ENCODE measurements at regions not wholly inside any gene's neighbourhood (a gene's known extent, or its start where the extent isn't known, plus 50 kb on each side); places are given as distances from the start of the nearest gene placed in this dataset.
"Not testable (repeated sequence)": the region's sequence is repeated elsewhere in the genome, so short reads cannot be mapped to it uniquely, and the experiment has no call there.

GRCh38 chr5:25224316-25224982 is 579.7 kb upstream of the CDH10 start:
- no peak for DNase-seq (ENCODE audit: insufficient read length, low spot score)
- no peak for TF ChIP-seq POLR2A (IDR thresholded peaks at IDR 0.05; ENCODE audit: low read depth, low read length)
- no peak for FAIRE-seq

DNA sequence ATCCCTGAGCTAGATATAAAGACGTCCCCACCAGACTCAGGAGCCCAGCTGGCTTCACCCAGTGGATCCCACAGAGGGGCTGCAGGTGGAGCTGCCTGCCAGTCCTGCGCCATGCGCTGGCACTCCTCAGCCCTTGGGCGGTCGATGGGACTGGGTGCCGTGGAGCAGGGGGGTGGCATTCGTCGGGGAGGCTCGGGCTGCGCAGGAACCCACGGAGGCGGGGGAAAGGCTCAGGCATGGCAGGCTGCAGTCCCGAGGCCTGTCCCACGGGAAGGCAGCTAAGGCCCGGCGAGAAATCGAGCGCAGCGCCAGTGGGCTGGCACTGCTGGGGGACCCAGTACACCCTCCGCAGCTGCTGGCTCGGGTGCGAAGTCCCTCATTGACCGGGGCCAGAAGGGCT is 555.1 kb upstream of the CDH10 start:
- not testable (repeated sequence) for FAIRE-seq; DNase-seq (ENCODE audit: insufficient read length, low spot score)

- DNase-seq (ENCODE audit: insufficient read length, low spot score) (no peak), FAIRE-seq (no peak)
- no peak for TF ChIP-seq POLR2A (IDR thresholded peaks at IDR 0.05; ENCODE audit: low read depth, low read length)
Observed at GRCh38 chr5:25190521-25191000, 545.8 kb upstream of the CDH10 start.

- no peak for FAIRE-seq
- DNase-seq (ENCODE audit: insufficient read length, low spot score) = no peak
- no peak for TF ChIP-seq POLR2A (IDR thresholded peaks at IDR 0.05; ENCODE audit: low read depth, low read length)
Observed at GRCh38 chr5:25181249-25181648, 536.5 kb upstream of the CDH10 start.

DNA sequence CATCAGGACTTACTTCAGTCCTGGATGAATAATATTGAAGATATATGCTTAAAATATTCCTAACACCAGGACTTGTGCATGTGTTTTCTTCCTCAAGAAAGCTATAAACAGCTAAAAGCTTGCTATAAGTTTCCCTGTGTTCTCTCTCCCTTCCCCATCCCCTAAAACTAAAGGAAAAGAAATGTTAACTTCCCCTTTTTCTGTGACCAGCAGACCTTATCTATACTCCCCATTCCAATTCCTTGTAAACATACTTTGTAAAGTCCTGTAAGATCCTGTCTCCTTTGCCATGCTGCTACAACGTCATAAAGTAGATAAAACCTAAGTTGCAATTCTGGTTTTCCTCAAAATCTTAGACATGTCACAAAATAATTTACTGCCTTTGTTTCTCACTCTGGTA is 517.8 kb upstream of the CDH10 start:
- FAIRE-seq; DNase-seq (ENCODE audit: insufficient read length, low spot score): not testable (repeated sequence)

GRCh38 chr5:25160891-25161290 is 516.1 kb upstream of the CDH10 start:
- no peak for TF ChIP-seq POLR2A (IDR thresholded peaks at IDR 0.05; ENCODE audit: low read depth, low read length)
- FAIRE-seq (peak; percentile 23), DNase-seq (ENCODE audit: insufficient read length, low spot score) (no peak)

DNA sequence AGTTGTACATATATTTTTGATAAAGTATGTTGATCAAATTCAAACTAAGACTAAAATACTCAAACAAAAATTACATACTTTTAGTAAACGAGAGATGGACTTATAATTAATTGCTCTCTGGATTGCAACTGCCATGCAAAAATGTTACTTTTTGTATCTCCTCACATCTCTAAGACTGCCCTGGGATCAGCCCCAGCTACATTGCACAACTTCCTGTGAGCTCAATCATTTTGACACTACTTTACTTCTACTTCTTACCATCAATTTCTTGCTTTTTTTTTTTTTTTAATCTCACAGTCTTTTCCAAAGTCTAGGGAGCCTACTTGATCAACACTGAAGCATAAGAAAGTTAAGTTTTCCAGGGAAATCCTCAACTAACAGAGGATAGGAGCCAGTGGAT is 506.0 kb upstream of the CDH10 start:
- DNase-seq (ENCODE audit: insufficient read length, low spot score) (no peak), FAIRE-seq (no peak)
- TF ChIP-seq POLR2A (IDR thresholded peaks at IDR 0.05; ENCODE audit: low read depth, low read length) = no peak

GRCh38 chr5:25128606-25129005 is 483.8 kb upstream of the CDH10 start:
- no peak for FAIRE-seq
- TF ChIP-seq POLR2A (IDR thresholded peaks at IDR 0.05; ENCODE audit: low read depth, low read length) = no peak
- no peak for DNase-seq (ENCODE audit: insufficient read length, low spot score)

GRCh38 chr5:25119650-25120049 is 474.9 kb upstream of the CDH10 start:
- FAIRE-seq = peak; percentile 89
- peak; percentile 22 for DNase-seq (ENCODE audit: insufficient read length, low spot score)
- TF ChIP-seq POLR2A (IDR thresholded peaks at IDR 0.05; ENCODE audit: low read depth, low read length) = no peak

DNA sequence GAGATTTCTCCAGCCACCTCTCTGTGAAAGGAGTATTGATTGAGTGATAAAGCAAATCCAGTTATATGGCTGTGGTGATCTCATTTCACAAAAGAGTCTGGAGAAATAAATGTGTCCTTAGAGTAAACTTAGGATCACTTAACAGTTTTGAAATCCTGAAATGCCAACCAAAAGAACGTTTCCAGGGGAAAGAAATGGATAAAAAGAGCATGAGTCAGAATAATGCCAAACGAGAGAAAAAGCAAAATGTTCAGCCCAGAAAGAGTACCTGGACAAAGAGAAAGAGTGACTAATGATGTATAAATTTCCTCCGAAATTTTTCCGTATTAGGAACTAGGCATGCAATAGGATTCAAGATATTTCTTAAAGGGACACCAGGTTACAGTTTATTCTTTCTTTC is 463.1 kb upstream of the CDH10 start:
- TF ChIP-seq POLR2A (IDR thresholded peaks at IDR 0.05; ENCODE audit: low read depth, low read length) = no peak
- DNase-seq (ENCODE audit: insufficient read length, low spot score) = peak; percentile 5
- FAIRE-seq = peak; percentile 97

DNA sequence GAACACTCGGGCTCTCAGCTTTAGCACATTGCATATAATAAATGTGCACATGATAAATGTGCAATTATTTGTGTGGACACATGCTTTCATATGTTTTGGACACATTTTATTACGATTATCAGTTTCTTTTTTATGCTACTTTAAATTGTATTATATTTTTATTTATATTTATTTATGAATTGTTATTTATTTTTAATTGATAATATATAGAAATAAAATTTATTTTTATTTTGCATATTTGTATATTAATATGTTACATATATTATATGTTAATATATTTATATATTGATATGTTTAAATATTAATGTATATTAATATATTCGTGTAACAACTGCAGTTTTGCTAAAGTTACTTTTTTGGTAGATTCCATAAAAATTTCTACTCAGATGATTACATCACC is 454.8 kb upstream of the CDH10 start:
- FAIRE-seq = no peak
- no peak for TF ChIP-seq POLR2A (IDR thresholded peaks at IDR 0.05; ENCODE audit: low read depth, low read length)
- DNase-seq (ENCODE audit: insufficient read length, low spot score) = no peak

DNA sequence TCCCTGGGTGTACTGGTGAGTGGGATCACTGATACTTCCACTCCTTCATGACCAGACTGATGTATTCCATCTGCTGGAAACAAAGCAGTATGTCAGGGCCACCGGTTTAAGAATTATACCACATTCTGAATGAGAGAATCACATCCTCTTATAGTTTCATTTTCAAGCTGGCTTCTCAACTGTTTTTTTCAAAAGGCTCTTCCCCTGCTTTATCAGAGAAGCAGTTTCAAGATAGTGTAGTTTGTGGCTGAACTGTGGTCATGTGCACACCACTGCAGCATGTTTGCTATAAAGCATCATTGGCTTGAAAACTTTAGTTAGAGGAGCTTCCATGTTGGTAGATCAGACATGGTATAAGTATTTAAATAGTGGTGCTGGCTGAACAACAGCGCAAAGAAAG is 450.5 kb upstream of the CDH10 start:
- FAIRE-seq = peak; percentile 45
- no peak for DNase-seq (ENCODE audit: insufficient read length, low spot score)
- TF ChIP-seq POLR2A (IDR thresholded peaks at IDR 0.05; ENCODE audit: low read depth, low read length) = no peak

DNA sequence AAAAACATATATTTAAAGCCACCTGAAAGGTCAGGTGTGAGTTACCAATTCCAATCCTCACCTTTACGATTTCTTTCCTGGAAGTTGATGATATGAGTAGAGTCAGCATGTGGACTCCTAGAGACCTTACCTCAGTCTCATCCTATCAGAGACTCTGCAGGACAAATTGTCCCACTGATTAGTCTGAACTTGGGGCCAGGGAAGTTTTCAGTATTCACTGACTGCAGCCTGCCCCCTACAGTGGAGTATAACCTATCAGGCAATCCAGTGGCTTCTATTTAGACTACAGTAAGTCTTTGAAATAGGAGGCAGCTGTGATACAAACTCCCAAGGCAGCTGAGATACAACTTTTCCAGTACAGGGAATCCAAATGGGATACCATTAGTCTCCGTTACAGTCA is 449.4 kb upstream of the CDH10 start:
- FAIRE-seq = peak; percentile 41
- no peak for TF ChIP-seq POLR2A (IDR thresholded peaks at IDR 0.05; ENCODE audit: low read depth, low read length)
- DNase-seq (ENCODE audit: insufficient read length, low spot score) = no peak

GRCh38 chr5:25091921-25092320 is 447.1 kb upstream of the CDH10 start:
- FAIRE-seq (peak; percentile 91), DNase-seq (ENCODE audit: insufficient read length, low spot score) (no peak)
- TF ChIP-seq POLR2A (IDR thresholded peaks at IDR 0.05; ENCODE audit: low read depth, low read length) = no peak

- DNase-seq (ENCODE audit: insufficient read length, low spot score) = no peak
- no peak for FAIRE-seq
- TF ChIP-seq POLR2A (IDR thresholded peaks at IDR 0.05; ENCODE audit: low read depth, low read length) = no peak
Observed at GRCh38 chr5:25090854-25091253, 446.1 kb upstream of the CDH10 start.

DNA sequence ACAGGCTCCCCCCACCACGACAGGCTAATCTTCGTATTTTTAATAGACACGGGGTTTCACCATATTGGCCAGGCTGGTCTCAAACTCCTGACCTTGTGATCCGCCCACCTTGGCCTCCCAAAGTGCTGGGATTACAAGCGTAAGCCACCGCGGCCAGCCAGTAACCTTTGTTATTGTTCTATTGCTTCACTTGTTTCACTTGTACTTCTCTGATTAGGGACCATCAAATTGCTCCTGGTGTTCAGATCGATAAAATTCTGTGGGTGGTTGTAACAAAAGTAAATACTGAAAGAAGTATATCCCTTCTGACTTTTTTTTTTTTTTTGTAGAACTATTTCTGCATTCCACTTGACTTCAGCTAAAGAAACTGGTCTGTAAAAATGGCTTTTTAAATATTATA is 445.5 kb upstream of the CDH10 start:
- FAIRE-seq = no peak
- no peak for TF ChIP-seq POLR2A (IDR thresholded peaks at IDR 0.05; ENCODE audit: low read depth, low read length)
- no peak for DNase-seq (ENCODE audit: insufficient read length, low spot score)

- not testable (repeated sequence) for FAIRE-seq; DNase-seq (ENCODE audit: insufficient read length, low spot score)
Observed at GRCh38 chr5:25088689-25089088, 443.9 kb upstream of the CDH10 start.

GRCh38 chr5:25083261-25083660 is 438.5 kb upstream of the CDH10 start:
- not testable (repeated sequence) for FAIRE-seq; DNase-seq (ENCODE audit: insufficient read length, low spot score)
